Skeletal muscle satellite cell (primary cell): ENCODE measurements at regions not wholly inside any gene's neighbourhood (a gene's known extent, or its start where the extent isn't known, plus 50 kb on each side); places are given as distances from the start of the nearest gene placed in this dataset.

Source experiments
- H3K27me3 ChIP-seq: 2 replicates; pipeline ENCODE4 v1.7.0; 2013; ENCODE audit warnings: low read length; ENCODE audit not compliant: control insufficient read depth, insufficient read depth
- H3K36me3 ChIP-seq: 2 replicates; pipeline ENCODE4 v1.7.0; 2013; ENCODE audit warnings: mild to moderate bottlenecking, control low read depth, low read length; ENCODE audit not compliant: insufficient read depth
- H3K4me1 ChIP-seq: 2 replicates; pipeline ENCODE4 v1.7.0; 2013; ENCODE audit warnings: low read length; ENCODE audit not compliant: control insufficient read depth, insufficient read depth
- H3K4me2 ChIP-seq: 2 replicates; pipeline ENCODE4 v1.7.0; 2013; ENCODE audit warnings: mild to moderate bottlenecking, low read length
- H3K4me3 ChIP-seq: 2 replicates; pipeline ENCODE4 v1.7.0; 2013; ENCODE audit warnings: low read length
- H3K9ac ChIP-seq: 2 replicates; pipeline ENCODE4 v1.7.0; 2013; ENCODE audit warnings: mild to moderate bottlenecking, low read depth, low read length, moderate library complexity
- H3K9me3 ChIP-seq: replicated peaks from 2 replicates; pipeline ENCODE4 v1.7.0; 2013; ENCODE audit warnings: mild to moderate bottlenecking, control low read depth, low read length

- no peaks in the 10 kb centered on the region for H3K9me3 ChIP-seq
- no peaks in the 10 kb centered on the region for H3K36me3 ChIP-seq
- no peaks in the 10 kb centered on the region for H3K4me1 ChIP-seq
- no peaks in the 10 kb centered on the region for H3K27me3 ChIP-seq
- no peak overlapping the region for H3K4me3 ChIP-seq
- no peak overlapping the region for H3K9ac ChIP-seq
- no peak overlapping the region for H3K4me2 ChIP-seq
Observed at GRCh38 chr1:82589588-82589987, 788.9 kb downstream of the ADGRL2 start.

GRCh38 chr1:82587371-82587770 lies 786.6 kb downstream of the ADGRL2 start:
- H3K9ac ChIP-seq = no peak overlapping the region
- H3K4me1 ChIP-seq = no peaks in the 10 kb centered on the region
- no peaks in the 10 kb centered on the region for H3K9me3 ChIP-seq
- H3K4me2 ChIP-seq = no peak overlapping the region
- no peak overlapping the region for H3K4me3 ChIP-seq
- no peaks in the 10 kb centered on the region for H3K27me3 ChIP-seq
- no peaks in the 10 kb centered on the region for H3K36me3 ChIP-seq

- no peak overlapping the region for H3K4me3 ChIP-seq
- no peak overlapping the region for H3K4me2 ChIP-seq
- H3K36me3 ChIP-seq = no peaks in the 10 kb centered on the region
- H3K4me1 ChIP-seq = no peaks in the 10 kb centered on the region
- no peaks in the 10 kb centered on the region for H3K27me3 ChIP-seq
- no peaks in the 10 kb centered on the region for H3K9me3 ChIP-seq
- H3K9ac ChIP-seq = no peak overlapping the region
Observed at GRCh38 chr1:82586473-82586872, 785.7 kb downstream of the ADGRL2 start.

- no peaks in the 10 kb centered on the region for H3K36me3 ChIP-seq
- no peak overlapping the region for H3K4me3 ChIP-seq
- H3K4me2 ChIP-seq = no peak overlapping the region
- H3K9me3 ChIP-seq = no peaks in the 10 kb centered on the region
- no peak overlapping the region for H3K9ac ChIP-seq
- H3K4me1 ChIP-seq = no peaks in the 10 kb centered on the region
- H3K27me3 ChIP-seq = no peaks in the 10 kb centered on the region
Observed at GRCh38 chr1:82582347-82582746, 781.6 kb downstream of the ADGRL2 start.

GRCh38 chr1:82578086-82578726 lies 777.5 kb downstream of the ADGRL2 start:
- no peak overlapping the region for H3K4me2 ChIP-seq
- H3K36me3 ChIP-seq = no peaks in the 10 kb centered on the region
- H3K9me3 ChIP-seq = no peaks in the 10 kb centered on the region
- no peak overlapping the region for H3K4me3 ChIP-seq
- H3K4me1 ChIP-seq = no peaks in the 10 kb centered on the region
- H3K9ac ChIP-seq = no peak overlapping the region
- no peaks in the 10 kb centered on the region for H3K27me3 ChIP-seq

GRCh38 chr1:82567348-82567747 lies 766.6 kb downstream of the ADGRL2 start:
- Histone ChIP-seq H3K4me1 (peaks cover 12% of the 10 kb centered on the region), H3K4me2 (no peak overlapping the region)

GRCh38 chr1:82565546-82565945 lies 764.8 kb downstream of the ADGRL2 start:
- Histone ChIP-seq H3K9ac (no peak overlapping the region), H3K36me3 (no peaks in the 10 kb centered on the region), H3K27me3 (no peaks in the 10 kb centered on the region), H3K9me3 (no peaks in the 10 kb centered on the region), H3K4me2 (peak overlapping the region; percentile 55), H3K4me1 (peaks cover 12% of the 10 kb centered on the region), H3K4me3 (no peak overlapping the region)

More at GRCh38 chr1:82567348-82567747, 766.6 kb downstream of the ADGRL2 start:
- no peak overlapping the region for H3K9ac ChIP-seq
- H3K36me3 ChIP-seq = no peaks in the 10 kb centered on the region
- no peaks in the 10 kb centered on the region for H3K9me3 ChIP-seq
- no peak overlapping the region for H3K4me3 ChIP-seq
- no peaks in the 10 kb centered on the region for H3K27me3 ChIP-seq

GRCh38 chr1:82565146-82565545 lies 764.4 kb downstream of the ADGRL2 start:
- peaks cover 12% of the 10 kb centered on the region for H3K4me1 ChIP-seq
- H3K4me3 ChIP-seq = no peak overlapping the region
- peak overlapping the region; percentile 55 for H3K4me2 ChIP-seq
- H3K27me3 ChIP-seq = no peaks in the 10 kb centered on the region
- H3K36me3 ChIP-seq = no peaks in the 10 kb centered on the region
- H3K9ac ChIP-seq = no peak overlapping the region
- no peaks in the 10 kb centered on the region for H3K9me3 ChIP-seq

GRCh38 chr1:82564333-82564732 lies 763.6 kb downstream of the ADGRL2 start:
- H3K9ac ChIP-seq = no peak overlapping the region
- no peaks in the 10 kb centered on the region for H3K27me3 ChIP-seq
- no peaks in the 10 kb centered on the region for H3K36me3 ChIP-seq
- peaks cover 12% of the 10 kb centered on the region for H3K4me1 ChIP-seq
- no peak overlapping the region for H3K4me2 ChIP-seq
- no peak overlapping the region for H3K4me3 ChIP-seq
- no peaks in the 10 kb centered on the region for H3K9me3 ChIP-seq

GRCh38 chr1:82562448-82562847 lies 761.7 kb downstream of the ADGRL2 start:
- Histone ChIP-seq H3K27me3 (no peaks in the 10 kb centered on the region), H3K36me3 (no peaks in the 10 kb centered on the region), H3K4me3 (no peak overlapping the region), H3K9me3 (no peaks in the 10 kb centered on the region), H3K4me2 (no peak overlapping the region), H3K4me1 (peaks cover 12% of the 10 kb centered on the region), H3K9ac (no peak overlapping the region)

GRCh38 chr1:82560566-82560965 lies 759.8 kb downstream of the ADGRL2 start:
- Histone ChIP-seq H3K4me2 (no peak overlapping the region), H3K4me1 (peaks cover 8% of the 10 kb centered on the region), H3K27me3 (no peaks in the 10 kb centered on the region)

GRCh38 chr1:82555501-82555900 lies 754.8 kb downstream of the ADGRL2 start:
- H3K4me1 ChIP-seq = no peaks in the 10 kb centered on the region
- no peaks in the 10 kb centered on the region for H3K27me3 ChIP-seq
- H3K9me3 ChIP-seq = no peaks in the 10 kb centered on the region
- no peaks in the 10 kb centered on the region for H3K36me3 ChIP-seq
- H3K9ac ChIP-seq = no peak overlapping the region
- H3K4me3 ChIP-seq = no peak overlapping the region
- H3K4me2 ChIP-seq = no peak overlapping the region

More at GRCh38 chr1:82560566-82560965, 759.8 kb downstream of the ADGRL2 start:
- no peak overlapping the region for H3K9ac ChIP-seq
- no peaks in the 10 kb centered on the region for H3K36me3 ChIP-seq
- no peaks in the 10 kb centered on the region for H3K9me3 ChIP-seq
- no peak overlapping the region for H3K4me3 ChIP-seq
